IMR-90 (cell line): ENCODE measurements at regions not wholly inside any gene's neighbourhood (a gene's known extent, or its start where the extent isn't known, plus 50 kb on each side); places are given as distances from the start of the nearest gene placed in this dataset.

ENCODE experiments used
- ATAC-seq: fragments of 200-7000 bp; cut with Tn5 transposase; 2 replicates; pipeline ENCODE4 v1.9.1; 2020; ENCODE audit warnings: low read depth, mild to moderate bottlenecking, moderate library complexity
- BruUV-seq: library from RNA; stranded (reverse); fragments of 400-500 nt; replicated peaks from 2 replicates; lab custom pipeline; 2021; lab: Mats Ljungman, UMichigan
- CTCF ChIA-PET: fragments of 300-600 bp; formaldehyde crosslinking; extraction: SDS; loops from one replicate; lab custom pipeline; 2021; ENCODE audit warnings: antibody characterized with exemption; lab: Yijun Ruan, JAX
- POLR2A ChIA-PET: fragments of 300-600 bp; sonication (Branson Sonifier 250); formaldehyde crosslinking; loops from one replicate; lab custom pipeline; 2022; ENCODE audit warnings: antibody characterized with exemption; ENCODE audit not compliant: unreplicated experiment; lab: Charles Lee
- DNase-seq: peaks from one replicate; pipeline ENCODE4 v3.0.0; 2013
- H2AFZ ChIP-seq: replicated peaks from 2 replicates; pipeline ENCODE3; 2013; ENCODE audit warnings: low read length, mild to moderate bottlenecking; ENCODE audit not compliant: poor library complexity
- H2AK5ac ChIP-seq: 2 replicates; pipeline ENCODE4 v1.6.1; 2013; ENCODE audit warnings: low read depth, low read length, inconsistent platforms
- H2AK9ac ChIP-seq: replicated peaks from 2 replicates; pipeline ENCODE3; 2013; ENCODE audit warnings: mild to moderate bottlenecking, low read depth, low read length, moderate library complexity; ENCODE audit not compliant: poor library complexity
- H2BK120ac ChIP-seq: 2 replicates; pipeline ENCODE4 v1.6.1; 2013; ENCODE audit warnings: low read depth, low read length, inconsistent platforms
- H2BK15ac ChIP-seq: 3 replicates; pipeline ENCODE4 v1.6.1; 2013; ENCODE audit warnings: low read depth, low read length, inconsistent platforms
- H2BK20ac ChIP-seq: 2 replicates; pipeline ENCODE4 v1.6.1; 2013; ENCODE audit warnings: low read depth, mild to moderate bottlenecking, inconsistent platforms, low read length, moderate library complexity
- H2BK5ac ChIP-seq: 2 replicates; pipeline ENCODE4 v1.6.1; 2013; ENCODE audit warnings: mild to moderate bottlenecking, low read depth, low read length, inconsistent platforms; ENCODE audit not compliant: poor library complexity, severe bottlenecking
- H3K14ac ChIP-seq: replicated peaks from 2 replicates; pipeline ENCODE4 v1.6.1; 2013; ENCODE audit warnings: low read depth, low read length, inconsistent platforms
- H3K18ac ChIP-seq: 2 replicates; pipeline ENCODE4 v1.6.1; 2013; ENCODE audit warnings: low read depth, low read length, control low read depth
- H3K23ac ChIP-seq: 2 replicates; pipeline ENCODE4 v1.6.1; 2013; ENCODE audit warnings: low read depth, low read length, inconsistent platforms
- H3K27ac ChIP-seq: 2 replicates; pipeline ENCODE4 v1.5.1; 2013; ENCODE audit warnings: mild to moderate bottlenecking, control low read depth, low read length; ENCODE audit not compliant: insufficient read depth
- H3K27me3 ChIP-seq: 2 replicates; pipeline ENCODE4 v1.6.1; 2013; ENCODE audit warnings: low read length; ENCODE audit not compliant: control insufficient read depth, insufficient read depth
- H3K36me3 ChIP-seq: 2 replicates; pipeline ENCODE4 v1.6.1; 2013; ENCODE audit warnings: low read length, mixed read lengths; ENCODE audit not compliant: control insufficient read depth, insufficient read depth
- H3K4ac ChIP-seq: 2 replicates; pipeline ENCODE4 v1.6.1; 2013; ENCODE audit warnings: low read depth, low read length, inconsistent platforms
- H3K4me1 ChIP-seq: 2 replicates; pipeline ENCODE4 v1.6.1; 2013; ENCODE audit warnings: low read length, mixed read lengths; ENCODE audit not compliant: control insufficient read depth, insufficient read depth
- H3K4me2 ChIP-seq: 2 replicates; pipeline ENCODE4 v1.6.1; 2013; ENCODE audit warnings: low read depth, mild to moderate bottlenecking, control low read depth, low read length, moderate library complexity
- H3K4me3 ChIP-seq: 2 replicates; pipeline ENCODE4 v1.5.1; 2013; ENCODE audit warnings: low read depth, mild to moderate bottlenecking, control low read depth, low read length, moderate library complexity; ENCODE audit not compliant: insufficient read depth
- H3K56ac ChIP-seq: 2 replicates; pipeline ENCODE4 v1.6.1; 2013; ENCODE audit warnings: low read length, inconsistent platforms; ENCODE audit not compliant: insufficient read depth; ENCODE audit errors: extremely low read depth
- H3K79me1 ChIP-seq, 2 experiments: 2 replicates each; pipeline ENCODE4 v1.6.1; 2013; ENCODE audit warnings: low read length in 2 of 2, inconsistent platforms in 1 of 2, low read depth in 1 of 2
- H3K9ac ChIP-seq: 2 replicates; pipeline ENCODE4 v1.6.1; 2013; ENCODE audit warnings: low read depth, low read length, control low read depth
- H3K9me1 ChIP-seq: 2 replicates; pipeline ENCODE4 v1.6.1; 2013; ENCODE audit warnings: low read length, inconsistent platforms; ENCODE audit not compliant: insufficient read depth
- H3K9me3 ChIP-seq: 2 replicates; pipeline ENCODE4 v1.6.1; 2013; ENCODE audit warnings: low read length; ENCODE audit not compliant: control insufficient read depth, insufficient read depth
- H4K20me1 ChIP-seq: 2 replicates; pipeline ENCODE4 v1.6.1; 2013; ENCODE audit warnings: low read length, inconsistent platforms; ENCODE audit not compliant: insufficient read depth
- H4K5ac ChIP-seq: 2 replicates; pipeline ENCODE4 v1.6.1; 2013; ENCODE audit warnings: mild to moderate bottlenecking, low read depth, low read length, control low read depth
- H4K8ac ChIP-seq, 2 experiments: 2 replicates each; pipeline ENCODE4 v1.6.1; 2013; ENCODE audit warnings: low read depth in 2 of 2, low read length in 2 of 2, control low read depth in 1 of 2, inconsistent platforms in 1 of 2
- H4K91ac ChIP-seq: 2 replicates; pipeline ENCODE4 v1.6.1; 2013; ENCODE audit warnings: low read depth, low read length, inconsistent platforms; ENCODE audit not compliant: insufficient read depth
- BHLHE40 ChIP-seq: fragments of 150-350 bp; IDR thresholded peaks from 2 replicates; pipeline ENCODE4 v1.6.1; 2016; ENCODE audit warnings: mild to moderate bottlenecking, low read depth, low read length
- CEBPB ChIP-seq: IDR thresholded peaks from 2 replicates; pipeline ENCODE4 v1.6.1; 2012; ENCODE audit warnings: low read depth, low read length, improper control_type of control experiment
- CHD1 ChIP-seq: IDR thresholded peaks from 2 replicates; pipeline ENCODE4 v1.6.1; 2012; ENCODE audit warnings: low read depth, low read length, improper control_type of control experiment
- FOS ChIP-seq: fragments of 150-350 bp; IDR thresholded peaks from 2 replicates; pipeline ENCODE4 v1.6.1; 2016; ENCODE audit warnings: low read depth, low read length
- MAFK ChIP-seq: IDR thresholded peaks from 2 replicates; pipeline ENCODE4 v1.6.1; 2012; ENCODE audit warnings: low read depth, low read length, improper control_type of control experiment
- MAZ ChIP-seq: IDR thresholded peaks from 2 replicates; pipeline ENCODE4 v1.6.1; 2012; ENCODE audit warnings: low read depth, mild to moderate bottlenecking, low read length, improper control_type of control experiment, moderate library complexity, borderline replicate concordance
- MXI1 ChIP-seq: IDR thresholded peaks from 2 replicates; pipeline ENCODE4 v1.6.1; 2012; ENCODE audit warnings: low read depth, mild to moderate bottlenecking, low read length, moderate library complexity, borderline replicate concordance
- NFE2L2 ChIP-seq: fragments of 150-350 bp; IDR thresholded peaks from 2 replicates; pipeline ENCODE4 v1.6.1; 2016; ENCODE audit warnings: low read depth, mild to moderate bottlenecking, low read length
- POLR2A ChIP-seq: IDR thresholded peaks from 2 replicates; pipeline ENCODE4 v1.6.1; 2012; ENCODE audit warnings: mild to moderate bottlenecking, low read depth, low read length
- RAD21 ChIP-seq: IDR thresholded peaks from 2 replicates; pipeline ENCODE4 v1.6.1; 2012; ENCODE audit warnings: low read length, improper control_type of control experiment
- RCOR1 ChIP-seq: IDR thresholded peaks from 2 replicates; pipeline ENCODE4 v1.6.1; 2012; ENCODE audit warnings: mild to moderate bottlenecking, low read length, improper control_type of control experiment; ENCODE audit not compliant: insufficient replicate concordance
- RFX5 ChIP-seq: IDR thresholded peaks from 2 replicates; pipeline ENCODE4 v1.8.0; 2012; ENCODE audit warnings: low read depth, mild to moderate bottlenecking, low read length, moderate library complexity
- SMC3 ChIP-seq: fragments of 150-350 bp; IDR thresholded peaks from 2 replicates; pipeline ENCODE4 v1.6.1; 2016; ENCODE audit warnings: low read depth, mild to moderate bottlenecking, antibody characterized with exemption, low read length, moderate library complexity
- WGBS, 2 experiments: methylation state at CpG; one replicate each; pipeline versions ENCODE4 v1.1.5 to v1.1.7; 2013; ENCODE audit warnings: missing lambda C conversion rate in 2 of 2; ENCODE audit not compliant: insufficient read length in 1 of 2; ENCODE audit errors: extremely low coverage in 2 of 2; 5-methylcytosine and 5-hydroxymethylcytosine counted together
- dilution Hi-C: fragments of 300-500 bp; cut with HindIII; formaldehyde crosslinking; loops from one replicate; pipeline ENCODE4 v1.14.3; 2018; ENCODE audit warnings: low sequenced_read_pairs; ENCODE audit not compliant: unreplicated experiment
- in situ Hi-C: fragments of 300-500 bp; cut with MboI; formaldehyde crosslinking; loops from 3 replicates; pipeline ENCODE4 v1.14.3; 2019; ENCODE audit warnings: low sequenced_read_pairs, inconsistent platforms, mixed read lengths
- intact Hi-C: fragments of 100-400 bp; cut with micrococcal nuclease; formaldehyde crosslinking; loops from 2 replicates; pipeline ENCODE4 v1.10.0; 2022
- TF ChIP-seq, protein P1 (sequence below): fragments of 150-350 bp; IDR thresholded peaks from 2 replicates; pipeline ENCODE4 v1.6.1; 2016; ENCODE audit warnings: low read depth, mild to moderate bottlenecking, low read length, moderate library complexity, borderline replicate concordance
- TF ChIP-seq, protein P2 (sequence below): fragments of 150-350 bp; IDR thresholded peaks from 2 replicates; pipeline ENCODE4 v1.6.1; 2017; ENCODE audit warnings: mild to moderate bottlenecking, antibody characterized with exemption, low read length, low read depth
- TF ChIP-seq, protein P3 (sequence below): conservative IDR thresholded peaks from 2 replicates; pipeline ENCODE4 v1.5.1; 2012; ENCODE audit warnings: mild to moderate bottlenecking, low read depth, low read length, improper control_type of control experiment

DNA sequence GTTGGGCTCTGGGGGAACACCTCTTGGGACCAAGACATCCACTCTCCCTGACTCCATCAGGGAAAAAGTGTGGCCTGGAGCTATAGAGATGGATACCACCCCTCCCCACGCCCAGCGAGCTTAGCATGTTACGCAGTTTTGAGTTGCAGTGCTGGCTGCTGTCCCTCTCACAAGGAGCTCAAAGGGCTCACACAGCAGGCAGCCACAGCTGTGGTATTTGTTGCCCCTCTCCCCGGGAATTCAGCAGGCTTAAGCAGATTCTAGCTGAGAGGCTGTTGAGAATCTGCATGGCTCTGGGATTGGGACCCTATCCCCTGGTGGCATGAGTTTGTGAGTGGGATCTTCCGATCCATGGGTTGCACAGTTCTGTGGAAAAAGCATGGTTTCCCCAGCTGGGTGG is 673.1 kb upstream of the FSHR start:
- Histone ChIP-seq H3K9me3 (peaks cover 10% of the 10 kb centered on the region), H3K4me1 (no peaks in the 10 kb centered on the region), H3K56ac (no peak overlapping the region), H4K8ac (no peak overlapping the region), H2AK5ac (no peak overlapping the region), H4K20me1 (no peaks in the 10 kb centered on the region), H3K9me1 (no peaks in the 10 kb centered on the region), H3K9ac (no peak overlapping the region), H3K79me1 (no peaks in the 10 kb centered on the region), H3K4me2 (no peak overlapping the region), H3K36me3 (no peaks in the 10 kb centered on the region), H3K23ac (no peak overlapping the region), H2AFZ (no peak overlapping the region), H3K27ac (no peak overlapping the region), H2BK20ac (no peak overlapping the region), H2AK9ac (no peak overlapping the region), H3K14ac (no peak overlapping the region), H4K91ac (no peak overlapping the region), H2BK5ac (no peak overlapping the region), H3K27me3 (no peaks in the 10 kb centered on the region), H4K5ac (no peak overlapping the region), H3K4me3 (no peak overlapping the region), H3K18ac (no peak overlapping the region), H2BK15ac (no peak overlapping the region), H3K4ac (no peak overlapping the region), H2BK120ac (no peak overlapping the region)
- ATAC-seq (no peak), DNase-seq (no peak)
- no CpG with 5 or more reads among the region's 5 CpGs for WGBS, 2 experiments
- dilution Hi-C loops = no loop called here
- POLR2A ChIA-PET = no interaction called here
- TF ChIP-seq RFX5 = no peak
- no peak for TF ChIP-seq POLR2A
- no peak for TF ChIP-seq FOS
- TF ChIP-seq, protein P1, sequence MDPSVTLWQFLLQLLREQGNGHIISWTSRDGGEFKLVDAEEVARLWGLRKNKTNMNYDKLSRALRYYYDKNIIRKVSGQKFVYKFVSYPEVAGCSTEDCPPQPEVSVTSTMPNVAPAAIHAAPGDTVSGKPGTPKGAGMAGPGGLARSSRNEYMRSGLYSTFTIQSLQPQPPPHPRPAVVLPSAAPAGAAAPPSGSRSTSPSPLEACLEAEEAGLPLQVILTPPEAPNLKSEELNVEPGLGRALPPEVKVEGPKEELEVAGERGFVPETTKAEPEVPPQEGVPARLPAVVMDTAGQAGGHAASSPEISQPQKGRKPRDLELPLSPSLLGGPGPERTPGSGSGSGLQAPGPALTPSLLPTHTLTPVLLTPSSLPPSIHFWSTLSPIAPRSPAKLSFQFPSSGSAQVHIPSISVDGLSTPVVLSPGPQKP = no peak
- no peak for TF ChIP-seq MAFK
- no peak for TF ChIP-seq MAZ
- TF ChIP-seq, protein P2, sequence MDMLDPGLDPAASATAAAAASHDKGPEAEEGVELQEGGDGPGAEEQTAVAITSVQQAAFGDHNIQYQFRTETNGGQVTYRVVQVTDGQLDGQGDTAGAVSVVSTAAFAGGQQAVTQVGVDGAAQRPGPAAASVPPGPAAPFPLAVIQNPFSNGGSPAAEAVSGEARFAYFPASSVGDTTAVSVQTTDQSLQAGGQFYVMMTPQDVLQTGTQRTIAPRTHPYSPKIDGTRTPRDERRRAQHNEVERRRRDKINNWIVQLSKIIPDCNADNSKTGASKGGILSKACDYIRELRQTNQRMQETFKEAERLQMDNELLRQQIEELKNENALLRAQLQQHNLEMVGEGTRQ = no peak
- no peak for TF ChIP-seq RAD21
- no peak for TF ChIP-seq NFE2L2
- TF ChIP-seq, protein P3, sequence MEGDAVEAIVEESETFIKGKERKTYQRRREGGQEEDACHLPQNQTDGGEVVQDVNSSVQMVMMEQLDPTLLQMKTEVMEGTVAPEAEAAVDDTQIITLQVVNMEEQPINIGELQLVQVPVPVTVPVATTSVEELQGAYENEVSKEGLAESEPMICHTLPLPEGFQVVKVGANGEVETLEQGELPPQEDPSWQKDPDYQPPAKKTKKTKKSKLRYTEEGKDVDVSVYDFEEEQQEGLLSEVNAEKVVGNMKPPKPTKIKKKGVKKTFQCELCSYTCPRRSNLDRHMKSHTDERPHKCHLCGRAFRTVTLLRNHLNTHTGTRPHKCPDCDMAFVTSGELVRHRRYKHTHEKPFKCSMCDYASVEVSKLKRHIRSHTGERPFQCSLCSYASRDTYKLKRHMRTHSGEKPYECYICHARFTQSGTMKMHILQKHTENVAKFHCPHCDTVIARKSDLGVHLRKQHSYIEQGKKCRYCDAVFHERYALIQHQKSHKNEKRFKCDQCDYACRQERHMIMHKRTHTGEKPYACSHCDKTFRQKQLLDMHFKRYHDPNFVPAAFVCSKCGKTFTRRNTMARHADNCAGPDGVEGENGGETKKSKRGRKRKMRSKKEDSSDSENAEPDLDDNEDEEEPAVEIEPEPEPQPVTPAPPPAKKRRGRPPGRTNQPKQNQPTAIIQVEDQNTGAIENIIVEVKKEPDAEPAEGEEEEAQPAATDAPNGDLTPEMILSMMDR = no peak
- TF ChIP-seq CHD1 = no peak
- no peak for TF ChIP-seq SMC3
- no peak for TF ChIP-seq RCOR1
- TF ChIP-seq MXI1 = no peak
- TF ChIP-seq CEBPB = no peak
- TF ChIP-seq BHLHE40 = no peak
- in situ Hi-C loops = no loop called here
- no TSS peak for BruUV-seq
- intact Hi-C loops = no loop called here
- CTCF ChIA-PET = no interaction called here
